Upper lobe of left lung (tissue), 4 donors: ENCODE measurements at regions not wholly inside any gene's neighbourhood (a gene's known extent, or its start where the extent isn't known, plus 50 kb on each side); places are given as distances from the start of the nearest gene placed in this dataset.

Source experiments
- CTCF ChIP-seq, 6 experiments: fragments of 450-650 bp in 4 of 6; fragments of 200-600 bp in 2 of 6; sonication (generic) in 2 of 6; IDR thresholded peaks; one replicate each; pipeline ENCODE4 v1.5.1; 2016 to 2019; ENCODE audit warnings: antibody characterized with exemption in 6 of 6
- EP300 ChIP-seq, 4 donors: sonication (generic); formaldehyde crosslinking; IDR thresholded peaks; one replicate each; pipeline ENCODE4 v1.5.1; 2017; ENCODE audit warnings: antibody characterized with exemption in 4 of 4, control low read depth in 2 of 4
- POLR2A ChIP-seq, 4 donors: fragments of 450-650 bp; IDR thresholded peaks; one replicate each; pipeline ENCODE4 v1.5.1; 2016 to 2017; ENCODE audit warnings: antibody characterized with exemption in 4 of 4, mild to moderate bottlenecking in 2 of 4

GRCh38 chr7:40948239-40948638 lies 754.7 kb downstream of the INHBA start:
- no peak for TF ChIP-seq CTCF (IDR thresholded peaks at IDR 0.05)
- no peak for TF ChIP-seq POLR2A (IDR thresholded peaks at IDR 0.05)
- no peak for TF ChIP-seq EP300 (IDR thresholded peaks at IDR 0.05)
